ENCODE measurements at regions not wholly inside any gene's neighbourhood (a gene's known extent, or its start where the extent isn't known, plus 50 kb on each side); places are given as distances from the start of the nearest gene placed in this dataset.

- Histone ChIP-seq H3K9ac (ENCODE audit: control insufficient read depth, extremely low read depth, insufficient read depth, low read length) (no peak overlapping the region), H3K9me1 (ENCODE audit: control insufficient read depth, extremely low read depth, insufficient read depth, low read length) (no peaks in the 10 kb centered on the region), H3K27me3 (ENCODE audit: control insufficient read depth, extremely low read depth, insufficient read depth, low read length) (no peaks in the 10 kb centered on the region), H4K20me1 (ENCODE audit: control insufficient read depth, extremely low read depth, insufficient read depth, low read length) (no peaks in the 10 kb centered on the region), H3K4me1 (ENCODE audit: control insufficient read depth, extremely low read depth, insufficient read depth, low read length) (no peaks in the 10 kb centered on the region), H2AFZ (ENCODE audit: control insufficient read depth, low read length) (no peak overlapping the region), H3K4me2 (ENCODE audit: control insufficient read depth, extremely low read depth, insufficient read depth, low read depth, low read length) (no peak overlapping the region), H3K27ac (ENCODE audit: control insufficient read depth, insufficient read depth, low read length) (no peak overlapping the region), H3K9me3 (ENCODE audit: control insufficient read depth, low read depth, low read length) (no peaks in the 10 kb centered on the region), H3K36me3 (ENCODE audit: control insufficient read depth in 2 of 2, extremely low read depth in 1 of 2, insufficient read depth in 2 of 2, low read length in 2 of 2) (no peaks in the 10 kb centered on the region), H3K79me2 (ENCODE audit: control insufficient read depth, insufficient read depth, low read length) (no peaks in the 10 kb centered on the region), H3K4me3 (ENCODE audit: control insufficient read depth in 2 of 3, extremely low read depth in 1 of 3, insufficient read depth in 2 of 3, low read depth in 1 of 3, low read length in 3 of 3) (no peak overlapping the region)
- dilution Hi-C loops (cut with MboI; ENCODE audit: extremely low pct_ligation_motif_present, low sequenced_read_pairs): no loop called here
- FAIRE-seq (no peak), DNase-seq (ENCODE audit: low read depth, low spot score) (no peak)
- TF ChIP-seq EZH2 (IDR thresholded peaks at IDR 0.05; ENCODE audit: low read length): no peak
- TF ChIP-seq, protein P1, sequence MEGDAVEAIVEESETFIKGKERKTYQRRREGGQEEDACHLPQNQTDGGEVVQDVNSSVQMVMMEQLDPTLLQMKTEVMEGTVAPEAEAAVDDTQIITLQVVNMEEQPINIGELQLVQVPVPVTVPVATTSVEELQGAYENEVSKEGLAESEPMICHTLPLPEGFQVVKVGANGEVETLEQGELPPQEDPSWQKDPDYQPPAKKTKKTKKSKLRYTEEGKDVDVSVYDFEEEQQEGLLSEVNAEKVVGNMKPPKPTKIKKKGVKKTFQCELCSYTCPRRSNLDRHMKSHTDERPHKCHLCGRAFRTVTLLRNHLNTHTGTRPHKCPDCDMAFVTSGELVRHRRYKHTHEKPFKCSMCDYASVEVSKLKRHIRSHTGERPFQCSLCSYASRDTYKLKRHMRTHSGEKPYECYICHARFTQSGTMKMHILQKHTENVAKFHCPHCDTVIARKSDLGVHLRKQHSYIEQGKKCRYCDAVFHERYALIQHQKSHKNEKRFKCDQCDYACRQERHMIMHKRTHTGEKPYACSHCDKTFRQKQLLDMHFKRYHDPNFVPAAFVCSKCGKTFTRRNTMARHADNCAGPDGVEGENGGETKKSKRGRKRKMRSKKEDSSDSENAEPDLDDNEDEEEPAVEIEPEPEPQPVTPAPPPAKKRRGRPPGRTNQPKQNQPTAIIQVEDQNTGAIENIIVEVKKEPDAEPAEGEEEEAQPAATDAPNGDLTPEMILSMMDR (optimal IDR thresholded peaks at IDR 0.05 in 1 of 3, IDR thresholded peaks at IDR 0.05 in 1 of 3, conservative IDR thresholded peaks at IDR 0.05 in 1 of 3; ENCODE audit: extremely low read depth in 1 of 3, insufficient read depth in 2 of 3, low read length in 3 of 3): no peak
Measured at GRCh38 chr2:128489526-128490273, 171.0 kb upstream of the HS6ST1 start.

DNA sequence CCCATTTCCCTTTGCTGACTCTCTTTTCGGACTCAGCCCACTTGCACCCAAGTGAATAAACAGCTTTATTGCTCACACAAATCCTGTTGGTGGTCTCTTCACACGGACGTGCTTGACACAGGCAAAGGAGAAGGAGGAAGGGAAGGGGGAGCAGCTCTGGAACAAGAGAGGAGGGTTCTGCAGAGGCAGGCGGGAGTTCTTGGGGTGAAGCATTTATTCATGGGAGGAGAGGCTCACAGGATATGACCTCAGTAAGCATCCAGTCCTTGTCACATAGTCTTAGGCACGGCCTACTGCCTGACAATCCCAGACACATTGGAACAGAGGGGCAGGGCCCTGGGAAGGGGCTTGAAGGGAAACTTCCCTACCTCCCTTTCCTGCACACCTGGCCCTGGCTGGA, 171.7 kb upstream of the HS6ST1 start:
- no peaks in the 10 kb centered on the region for H3K9me3 ChIP-seq (ENCODE audit: control insufficient read depth, low read depth, low read length)
- H3K79me2 ChIP-seq (ENCODE audit: control insufficient read depth, insufficient read depth, low read length): no peaks in the 10 kb centered on the region
- no peaks in the 10 kb centered on the region for H3K9me1 ChIP-seq (ENCODE audit: control insufficient read depth, extremely low read depth, insufficient read depth, low read length)
- no peak overlapping the region for H3K4me2 ChIP-seq (ENCODE audit: control insufficient read depth, extremely low read depth, insufficient read depth, low read depth, low read length)
- H3K27ac ChIP-seq (ENCODE audit: control insufficient read depth, insufficient read depth, low read length): no peak overlapping the region
- H3K4me1 ChIP-seq (ENCODE audit: control insufficient read depth, extremely low read depth, insufficient read depth, low read length): no peaks in the 10 kb centered on the region
- no peak for TF ChIP-seq EZH2 (IDR thresholded peaks at IDR 0.05; ENCODE audit: low read length)
- TF ChIP-seq, protein P1 (optimal IDR thresholded peaks at IDR 0.05 in 1 of 3, IDR thresholded peaks at IDR 0.05 in 1 of 3, conservative IDR thresholded peaks at IDR 0.05 in 1 of 3; ENCODE audit: extremely low read depth in 1 of 3, insufficient read depth in 2 of 3, low read length in 3 of 3): no peak
- DNase-seq (ENCODE audit: low read depth, low spot score): no peak
- no peaks in the 10 kb centered on the region for H3K36me3 ChIP-seq (ENCODE audit: control insufficient read depth in 2 of 2, extremely low read depth in 1 of 2, insufficient read depth in 2 of 2, low read length in 2 of 2)
- no peak for FAIRE-seq
- H3K4me3 ChIP-seq (ENCODE audit: control insufficient read depth in 2 of 3, extremely low read depth in 1 of 3, insufficient read depth in 2 of 3, low read depth in 1 of 3, low read length in 3 of 3): no peak overlapping the region
- H3K9ac ChIP-seq (ENCODE audit: control insufficient read depth, extremely low read depth, insufficient read depth, low read length): no peak overlapping the region
- H3K27me3 ChIP-seq (ENCODE audit: control insufficient read depth, extremely low read depth, insufficient read depth, low read length): no peaks in the 10 kb centered on the region
- no peak overlapping the region for H2AFZ ChIP-seq (ENCODE audit: control insufficient read depth, low read length)
- dilution Hi-C loops (cut with MboI; ENCODE audit: extremely low pct_ligation_motif_present, low sequenced_read_pairs): no loop called here
- H4K20me1 ChIP-seq (ENCODE audit: control insufficient read depth, extremely low read depth, insufficient read depth, low read length): no peaks in the 10 kb centered on the region
